ENCODE measurements at regions not wholly inside any gene's neighbourhood (a gene's known extent, or its start where the extent isn't known, plus 50 kb on each side); places are given as distances from the start of the nearest gene placed in this dataset.

GRCh38 chr12:91401190-91401589 lies 218.6 kb upstream of the DCN start:
- TF ChIP-seq EZH2 (IDR thresholded peaks at IDR 0.05; ENCODE audit: insufficient read depth, low read length) = no peak
- no peak for TF ChIP-seq CTCF (IDR thresholded peaks at IDR 0.05; ENCODE audit: insufficient read depth, low read depth, low read length)
- H3K27ac ChIP-seq (ENCODE audit: low read depth, low read length) = no peak overlapping the region
- no peaks in the 10 kb centered on the region for H3K4me1 ChIP-seq (ENCODE audit: insufficient read depth, low read length)
- FAIRE-seq (no peak), DNase-seq (ENCODE audit: low read depth) (no peak)
- Mint-ChIP-seq H3K4me3 (ENCODE audit: unreplicated experiment) (no peak overlapping the region), H3K9me3 (ENCODE audit: unreplicated experiment) (no peaks in the 10 kb centered on the region), H3K27me3 (ENCODE audit: low read depth, unreplicated experiment) (no peaks in the 10 kb centered on the region), H3K4me1 (ENCODE audit: low read depth, unreplicated experiment) (peaks cover 7% of the 10 kb centered on the region), H3K27ac (ENCODE audit: unreplicated experiment) (no peak overlapping the region), H3K36me3 (ENCODE audit: low read depth, unreplicated experiment) (no peaks in the 10 kb centered on the region)
- H2AFZ ChIP-seq (ENCODE audit: low read depth, low read length) = no peak overlapping the region
- H3K36me3 ChIP-seq (ENCODE audit: insufficient read depth, low read length) = no peaks in the 10 kb centered on the region
- H4K20me1 ChIP-seq (ENCODE audit: insufficient read depth, low read length) = no peaks in the 10 kb centered on the region
- no peak overlapping the region for H3K9ac ChIP-seq (ENCODE audit: low read length)
- H3K27me3 ChIP-seq (ENCODE audit: insufficient read depth, low read length) = no peaks in the 10 kb centered on the region
- no peak overlapping the region for H3K4me3 ChIP-seq (ENCODE audit: insufficient read depth, low read depth, low read length)
- no peaks in the 10 kb centered on the region for H3K79me2 ChIP-seq (ENCODE audit: insufficient read depth, low read length)
- no peak overlapping the region for H3K4me2 ChIP-seq (ENCODE audit: low read length)
- H3K9me3 ChIP-seq (ENCODE audit: insufficient read depth, low read depth, low read length) = no peaks in the 10 kb centered on the region

- no peak overlapping the region for H3K27ac Mint-ChIP-seq (ENCODE audit: unreplicated experiment)
- peaks cover 7% of the 10 kb centered on the region for H3K4me1 Mint-ChIP-seq (ENCODE audit: low read depth, unreplicated experiment)
- Histone ChIP-seq H3K4me3 (ENCODE audit: insufficient read depth, low read depth, low read length) (no peak overlapping the region), H3K9ac (ENCODE audit: low read length) (no peak overlapping the region), H2AFZ (ENCODE audit: low read depth, low read length) (no peak overlapping the region), H4K20me1 (ENCODE audit: insufficient read depth, low read length) (no peaks in the 10 kb centered on the region), H3K27ac (ENCODE audit: low read depth, low read length) (no peak overlapping the region), H3K4me1 (ENCODE audit: insufficient read depth, low read length) (no peaks in the 10 kb centered on the region), H3K9me3 (ENCODE audit: insufficient read depth, low read depth, low read length) (no peaks in the 10 kb centered on the region), H3K79me2 (ENCODE audit: insufficient read depth, low read length) (no peaks in the 10 kb centered on the region), H3K36me3 (ENCODE audit: insufficient read depth, low read length) (no peaks in the 10 kb centered on the region), H3K4me2 (ENCODE audit: low read length) (no peak overlapping the region), H3K27me3 (ENCODE audit: insufficient read depth, low read length) (no peaks in the 10 kb centered on the region)
- TF ChIP-seq EZH2 (IDR thresholded peaks at IDR 0.05; ENCODE audit: insufficient read depth, low read length) (no peak), CTCF (IDR thresholded peaks at IDR 0.05; ENCODE audit: insufficient read depth, low read depth, low read length) (no peak)
- no peaks in the 10 kb centered on the region for H3K36me3 Mint-ChIP-seq (ENCODE audit: low read depth, unreplicated experiment)
- FAIRE-seq (no peak), DNase-seq (ENCODE audit: low read depth) (no peak)
- no peak overlapping the region for H3K4me3 Mint-ChIP-seq (ENCODE audit: unreplicated experiment)
- H3K27me3 Mint-ChIP-seq (ENCODE audit: low read depth, unreplicated experiment) = no peaks in the 10 kb centered on the region
- H3K9me3 Mint-ChIP-seq (ENCODE audit: unreplicated experiment) = peaks cover 6% of the 10 kb centered on the region
Observed at GRCh38 chr12:91400271-91400670, 217.7 kb upstream of the DCN start.

- no peaks in the 10 kb centered on the region for H3K4me1 ChIP-seq (ENCODE audit: insufficient read depth, low read length)
- H3K36me3 Mint-ChIP-seq (ENCODE audit: low read depth, unreplicated experiment) = no peaks in the 10 kb centered on the region
- H2AFZ ChIP-seq (ENCODE audit: low read depth, low read length) = no peak overlapping the region
- no peak overlapping the region for H3K27ac ChIP-seq (ENCODE audit: low read depth, low read length)
- H3K4me1 Mint-ChIP-seq (ENCODE audit: low read depth, unreplicated experiment) = peaks cover 7% of the 10 kb centered on the region
- no peaks in the 10 kb centered on the region for H3K79me2 ChIP-seq (ENCODE audit: insufficient read depth, low read length)
- H3K4me3 ChIP-seq (ENCODE audit: insufficient read depth, low read depth, low read length) = no peak overlapping the region
- FAIRE-seq (no peak), DNase-seq (ENCODE audit: low read depth) (no peak)
- no peak overlapping the region for H3K27ac Mint-ChIP-seq (ENCODE audit: unreplicated experiment)
- H3K27me3 Mint-ChIP-seq (ENCODE audit: low read depth, unreplicated experiment) = no peaks in the 10 kb centered on the region
- H3K36me3 ChIP-seq (ENCODE audit: insufficient read depth, low read length) = no peaks in the 10 kb centered on the region
- no peak overlapping the region for H3K9ac ChIP-seq (ENCODE audit: low read length)
- H3K4me3 Mint-ChIP-seq (ENCODE audit: unreplicated experiment) = no peak overlapping the region
- H3K4me2 ChIP-seq (ENCODE audit: low read length) = no peak overlapping the region
- H4K20me1 ChIP-seq (ENCODE audit: insufficient read depth, low read length) = no peaks in the 10 kb centered on the region
- no peaks in the 10 kb centered on the region for H3K9me3 ChIP-seq (ENCODE audit: insufficient read depth, low read depth, low read length)
- no peaks in the 10 kb centered on the region for H3K27me3 ChIP-seq (ENCODE audit: insufficient read depth, low read length)
- TF ChIP-seq EZH2 (IDR thresholded peaks at IDR 0.05; ENCODE audit: insufficient read depth, low read length) (no peak), CTCF (IDR thresholded peaks at IDR 0.05; ENCODE audit: insufficient read depth, low read depth, low read length) (no peak)
- peaks cover 10% of the 10 kb centered on the region for H3K9me3 Mint-ChIP-seq (ENCODE audit: unreplicated experiment)
Observed at GRCh38 chr12:91397866-91398532, 215.4 kb upstream of the DCN start.
